GM21786 (cell line): ENCODE measurements at regions not wholly inside any gene's neighbourhood (a gene's known extent, or its start where the extent isn't known, plus 50 kb on each side); places are given as distances from the start of the nearest gene placed in this dataset.
"Not testable (repeated sequence)": the region's sequence is repeated elsewhere in the genome, so short reads cannot be mapped to it uniquely, and the experiment has no call there.

Source experiments
- ATAC-seq: cut with Tn5 transposase; IDR thresholded peaks from one replicate; pipeline ENCODE4 v1.9.1; 2021; ENCODE audit not compliant: unreplicated experiment

DNA sequence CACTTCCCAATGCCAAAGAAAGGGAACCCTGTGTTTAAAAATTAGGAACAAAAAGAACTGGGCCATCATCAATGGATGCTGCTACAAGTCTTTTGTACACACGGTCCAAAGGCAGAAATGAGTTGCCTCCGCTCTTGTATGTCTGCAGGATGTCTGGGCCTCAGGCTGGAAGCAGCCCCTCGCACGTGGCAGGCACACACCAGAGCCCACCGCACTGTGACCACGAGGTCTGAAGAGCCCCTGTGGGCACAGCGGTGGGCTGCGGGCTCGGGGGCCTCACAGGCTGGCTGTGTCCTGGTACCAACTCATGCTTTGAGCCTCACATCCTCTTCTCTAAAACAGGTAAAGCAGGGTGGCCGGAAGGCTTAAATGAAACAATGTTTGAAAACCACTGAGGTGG is 309.3 kb downstream of the C16orf95 start:
- ATAC-seq = no peak

DNA sequence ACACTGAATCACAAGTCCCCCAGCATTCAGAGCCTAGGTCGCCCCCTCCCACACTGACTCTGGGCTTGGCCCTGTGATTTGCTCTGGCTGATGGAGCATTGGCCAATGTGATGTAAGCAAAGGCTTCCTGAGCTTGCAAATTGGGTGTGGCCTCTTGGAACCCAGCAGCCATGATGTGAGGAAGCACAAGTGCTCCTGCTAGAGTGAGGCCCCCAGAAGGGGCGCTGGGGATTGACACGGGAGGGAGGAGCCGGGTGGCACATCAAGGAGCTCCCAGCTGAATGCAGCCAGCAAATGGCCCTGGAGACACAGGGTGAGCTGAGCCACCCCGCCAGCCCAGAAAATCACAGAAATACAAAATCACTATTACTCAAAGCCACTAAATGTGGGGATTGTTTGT is 308.5 kb downstream of the C16orf95 start:
- no peak for ATAC-seq

DNA sequence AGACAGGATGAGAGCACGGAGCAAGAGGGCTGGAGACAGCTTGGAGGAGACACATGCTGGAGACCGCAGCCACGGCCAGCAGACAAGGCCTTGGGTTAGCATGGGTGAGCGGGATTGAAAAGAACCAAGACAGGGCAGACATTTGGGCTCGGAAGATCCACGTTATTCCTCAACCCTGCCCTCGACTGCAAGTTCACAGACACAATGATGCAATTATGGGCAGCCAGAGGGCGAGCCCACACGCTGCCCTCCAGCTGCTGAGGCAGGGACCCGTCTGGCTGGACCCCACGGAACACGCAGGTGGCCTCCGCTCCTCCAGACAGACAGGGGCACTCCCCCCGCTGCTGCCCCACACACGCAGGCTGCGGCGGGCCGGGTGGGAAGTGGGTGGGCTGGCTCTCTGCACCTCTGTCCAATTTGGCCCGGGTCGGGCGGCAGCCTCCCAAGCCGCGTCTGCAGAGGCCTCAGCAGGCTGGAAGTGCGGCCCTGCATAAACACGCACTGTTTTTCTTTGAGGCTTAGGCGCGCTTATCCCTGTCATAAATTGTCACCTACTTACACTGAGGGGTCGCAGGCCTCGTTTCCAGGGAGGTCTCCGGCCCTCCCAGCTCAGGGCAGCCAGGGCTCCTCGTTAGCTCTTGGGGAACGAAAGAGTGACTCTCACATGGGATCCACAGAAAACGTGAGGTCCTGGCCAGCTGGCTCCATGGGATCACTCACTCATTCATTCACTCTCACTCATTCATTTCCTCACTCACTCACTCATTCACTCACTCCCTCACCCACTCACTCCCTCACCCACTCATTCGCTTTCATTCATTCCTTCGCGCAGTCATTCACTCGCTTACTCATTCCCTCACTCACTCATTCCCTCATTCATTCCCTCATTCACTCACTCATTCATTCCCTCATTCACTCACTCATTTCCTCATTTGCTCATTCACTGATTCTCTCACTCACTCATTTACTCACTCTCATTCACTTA is 303.9 kb downstream of the C16orf95 start:
- ATAC-seq = no peak

DNA sequence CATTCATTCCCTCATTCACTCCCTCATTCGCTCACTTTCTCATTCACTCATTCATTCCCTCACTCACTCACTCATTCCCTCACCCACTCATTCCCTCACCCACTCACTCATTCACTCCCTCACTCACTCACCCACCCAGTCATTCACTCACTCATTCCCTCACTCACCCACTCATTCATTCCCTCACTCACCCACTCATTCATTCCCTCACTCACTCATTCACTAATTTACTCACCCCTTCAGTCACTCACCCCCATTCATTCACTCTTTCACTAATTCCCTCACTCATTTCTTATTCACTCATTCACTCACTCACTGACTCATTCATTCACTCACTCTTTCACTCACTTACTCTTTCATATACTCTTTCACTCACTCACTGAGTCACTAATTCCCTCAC is 303.1 kb downstream of the C16orf95 start:
- no peak for ATAC-seq

DNA sequence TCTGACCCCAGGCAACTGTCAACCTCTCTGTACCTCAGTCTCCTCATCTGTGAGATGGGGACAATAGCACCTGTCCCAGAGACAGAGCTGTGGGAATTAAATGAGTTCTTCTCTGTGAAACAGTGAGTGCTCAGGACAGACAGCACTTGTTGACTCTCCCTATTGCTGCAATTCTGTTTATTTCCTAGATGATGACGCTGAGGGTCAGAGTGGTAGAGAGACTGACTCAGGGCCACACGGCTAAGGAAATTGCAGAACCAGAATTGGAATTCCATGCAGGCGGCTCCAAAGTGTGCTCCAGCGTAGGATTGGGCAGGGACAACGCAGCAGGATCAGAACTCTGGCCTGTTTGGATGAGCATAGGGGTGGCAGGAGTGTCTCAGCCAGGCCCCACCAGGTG is 302.2 kb downstream of the C16orf95 start:
- ATAC-seq = no peak

DNA sequence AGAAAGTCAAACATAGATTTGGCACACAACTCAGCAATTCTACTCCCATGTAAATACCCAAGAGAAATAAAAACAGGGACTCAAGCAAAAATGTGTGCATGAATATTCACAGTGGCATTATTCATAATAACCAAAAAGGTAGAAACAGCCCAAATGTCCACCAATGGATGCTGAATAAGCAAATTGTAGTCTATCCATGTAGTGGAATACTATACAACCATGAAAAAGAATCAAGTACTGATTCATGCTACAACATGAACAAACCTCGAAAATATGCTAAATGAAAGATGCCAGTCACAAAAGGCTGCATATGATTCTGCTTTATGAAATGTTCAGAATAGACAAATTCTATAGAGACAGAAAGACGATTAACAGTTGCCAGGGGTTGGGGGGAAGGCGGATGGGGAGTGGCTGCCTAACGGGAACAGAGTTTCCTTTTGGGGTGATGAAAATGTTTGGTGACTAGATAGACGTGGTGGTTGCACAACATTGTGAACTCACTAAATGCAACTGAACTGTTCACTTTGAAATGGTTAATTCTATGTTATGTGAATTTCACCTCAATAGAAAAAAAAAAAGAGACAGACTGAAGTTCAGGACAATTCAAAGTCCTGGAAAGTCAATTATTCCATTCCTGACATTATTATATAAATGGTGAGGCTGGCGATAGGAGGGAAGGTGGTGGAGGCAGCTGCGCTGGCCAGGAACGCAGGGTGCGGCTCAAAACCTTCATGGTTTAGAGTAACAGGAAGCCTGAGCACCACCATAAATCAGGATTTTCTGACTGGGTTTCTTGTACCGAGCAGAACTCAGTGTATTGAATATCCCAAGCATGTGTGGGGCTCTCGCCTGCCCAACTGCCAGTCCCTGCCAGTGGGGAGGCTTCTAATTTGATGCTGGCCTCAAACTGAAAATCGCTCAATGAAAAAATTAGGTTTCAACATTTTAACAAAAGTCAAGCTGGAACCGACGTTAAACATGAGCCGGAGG is 300.9 kb downstream of the C16orf95 start:
- no peak for ATAC-seq

DNA sequence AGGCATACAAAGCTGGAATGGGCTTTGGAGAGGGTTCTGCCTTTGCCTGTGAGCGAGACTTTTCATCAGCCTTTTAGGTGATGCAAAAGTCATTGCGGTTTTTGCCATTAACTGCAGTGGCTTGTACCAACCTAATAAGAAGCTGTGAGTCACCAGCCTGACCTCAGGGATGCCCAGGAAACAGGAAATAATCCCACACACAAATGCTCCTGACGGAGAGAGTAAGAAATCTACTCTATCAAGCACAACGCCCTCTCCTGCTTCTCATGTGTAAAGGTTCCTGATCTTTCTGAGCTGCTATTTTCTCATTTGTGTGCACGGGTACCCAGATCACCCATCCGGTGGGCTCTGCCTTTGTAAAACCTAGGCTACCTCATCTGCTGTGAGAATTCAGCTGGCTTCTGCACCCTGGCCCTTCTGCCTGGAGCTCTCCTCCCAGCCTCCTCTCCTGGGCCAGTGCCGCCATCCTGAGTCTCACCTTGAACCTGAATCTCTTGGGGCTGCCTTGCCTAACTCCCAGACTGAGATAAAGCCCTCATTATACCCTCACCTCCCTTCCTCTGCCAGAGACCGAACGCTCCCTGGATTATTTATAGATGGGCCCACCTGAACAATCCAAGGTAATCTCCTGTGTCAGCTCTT is 299.7 kb downstream of the C16orf95 start:
- no peak for ATAC-seq

DNA sequence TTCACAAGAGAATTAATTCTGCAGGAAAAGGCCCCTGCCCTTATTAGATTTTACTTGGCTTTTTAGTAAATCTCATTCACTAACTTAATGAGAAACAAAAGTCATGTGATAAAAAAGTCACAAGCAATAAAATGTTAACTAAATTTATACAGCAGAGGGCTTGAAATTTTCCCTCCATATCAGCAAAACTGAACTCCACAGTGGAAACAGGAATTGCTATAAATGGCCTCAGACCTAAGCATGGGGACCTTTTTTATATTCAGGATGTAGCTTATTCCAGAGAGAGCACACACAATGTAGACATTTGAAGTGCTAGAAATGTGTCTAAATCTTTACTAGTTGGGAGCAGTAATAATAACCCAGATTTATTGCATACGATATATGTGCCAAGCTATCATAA is 291.5 kb downstream of the C16orf95 start:
- ATAC-seq = no peak

DNA sequence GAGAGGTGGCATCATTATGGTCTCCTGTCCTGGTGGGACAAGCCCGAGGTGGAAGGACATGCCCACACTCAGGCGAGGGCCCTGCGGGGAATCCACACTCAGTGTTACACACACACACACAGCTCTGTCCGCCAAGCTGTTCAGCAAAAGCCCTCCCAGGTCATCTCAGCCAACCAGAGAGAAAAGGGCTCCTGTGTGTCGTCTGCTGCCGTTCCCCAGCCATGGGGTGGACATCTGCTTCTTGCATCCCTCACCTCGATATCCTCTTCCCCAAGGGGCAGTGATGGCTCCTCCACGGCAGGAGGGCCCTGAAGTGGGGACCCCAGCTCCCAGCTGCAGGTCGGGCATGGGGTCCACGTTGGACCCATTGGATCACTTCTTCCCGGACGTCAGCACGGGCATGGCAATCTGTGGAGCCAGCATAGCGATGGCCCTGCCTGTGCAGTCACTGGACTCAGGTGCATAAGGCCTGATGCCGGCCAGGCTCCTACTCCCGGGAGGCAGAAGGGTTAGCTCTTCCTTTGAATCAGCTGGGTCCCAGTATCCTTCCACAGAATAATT is 290.1 kb downstream of the C16orf95 start:
- no peak for ATAC-seq

DNA sequence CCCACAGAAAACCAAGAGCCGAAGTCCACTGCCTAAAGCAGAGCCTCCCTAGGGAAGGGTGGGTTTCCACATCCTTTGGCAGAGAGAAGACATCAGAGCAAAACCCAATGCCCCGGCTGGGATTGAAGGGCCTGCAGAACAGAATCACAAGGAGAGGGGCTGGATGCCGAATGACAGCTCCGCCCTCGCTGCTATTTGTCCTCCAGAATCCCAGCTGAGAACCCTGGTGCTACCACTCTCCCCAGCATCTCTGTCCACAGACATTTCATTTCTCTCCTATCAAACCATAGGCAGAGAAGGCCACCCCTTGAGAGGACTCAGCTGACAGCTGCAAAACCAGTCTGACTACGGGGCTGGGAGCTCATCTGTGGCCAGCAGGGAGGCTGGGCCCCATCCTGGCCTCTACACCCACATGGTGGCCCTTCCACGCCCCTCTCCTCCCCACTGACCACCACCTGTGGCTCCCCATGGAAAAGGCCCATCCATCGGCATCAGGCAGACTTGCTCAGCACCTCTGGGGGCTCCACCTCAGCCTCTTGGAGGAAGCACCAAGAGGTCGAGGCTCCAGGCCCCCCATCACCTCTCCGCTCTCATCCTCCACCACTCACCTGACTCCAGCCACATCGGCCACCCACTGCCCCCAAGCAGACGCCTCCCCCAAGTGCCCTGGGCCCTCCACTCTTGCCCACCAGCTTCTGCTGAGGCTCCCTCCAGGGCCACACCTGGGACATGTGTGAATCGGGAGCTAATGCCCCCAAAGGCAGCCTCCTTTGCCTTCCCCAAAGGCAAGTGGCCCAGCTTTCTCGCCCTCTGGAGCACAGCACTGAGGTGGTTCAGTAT is 288.5 kb downstream of the C16orf95 start:
- ATAC-seq = no peak

DNA sequence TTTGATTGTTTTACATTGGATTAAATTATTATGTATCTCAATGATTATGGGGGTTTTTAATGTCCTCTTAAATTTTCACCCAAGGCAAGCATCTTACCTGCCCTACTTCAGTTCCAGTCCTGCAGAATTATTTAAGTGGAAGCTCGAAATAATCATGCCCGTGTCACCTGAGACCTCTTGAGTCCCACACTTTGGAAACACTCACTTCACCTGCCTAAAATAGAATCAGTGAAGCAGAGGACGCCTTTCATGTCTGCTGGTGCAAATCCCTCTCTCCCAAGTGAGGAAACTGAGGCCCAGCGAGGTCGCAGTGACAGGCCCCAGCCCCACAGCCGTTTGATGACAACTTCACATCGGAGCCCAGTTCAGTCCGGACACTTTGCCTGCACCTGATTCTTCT is 284.6 kb downstream of the C16orf95 start:
- no peak for ATAC-seq

DNA sequence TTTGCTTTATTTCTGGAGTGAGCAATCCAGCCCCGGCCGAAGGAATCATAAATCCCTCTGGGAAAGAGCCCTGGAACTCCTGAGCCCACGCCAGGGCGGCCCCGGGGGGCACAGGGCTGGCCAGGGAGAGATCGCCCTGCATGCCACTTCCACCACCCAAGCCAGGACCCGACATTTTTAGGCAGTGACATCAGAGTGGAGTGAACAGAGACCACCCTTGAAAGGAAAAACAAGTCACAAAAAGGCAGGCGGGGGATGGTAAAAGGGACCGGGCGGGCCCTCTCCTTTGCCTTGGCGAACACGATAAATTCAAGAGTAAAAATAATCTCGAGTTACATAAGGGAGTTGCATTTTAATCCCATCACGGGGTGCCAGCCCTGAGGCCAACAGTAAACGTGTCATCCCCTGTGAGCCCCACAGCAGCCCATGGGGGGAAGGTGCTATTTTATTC is 284.1 kb downstream of the C16orf95 start:
- ATAC-seq = no peak

DNA sequence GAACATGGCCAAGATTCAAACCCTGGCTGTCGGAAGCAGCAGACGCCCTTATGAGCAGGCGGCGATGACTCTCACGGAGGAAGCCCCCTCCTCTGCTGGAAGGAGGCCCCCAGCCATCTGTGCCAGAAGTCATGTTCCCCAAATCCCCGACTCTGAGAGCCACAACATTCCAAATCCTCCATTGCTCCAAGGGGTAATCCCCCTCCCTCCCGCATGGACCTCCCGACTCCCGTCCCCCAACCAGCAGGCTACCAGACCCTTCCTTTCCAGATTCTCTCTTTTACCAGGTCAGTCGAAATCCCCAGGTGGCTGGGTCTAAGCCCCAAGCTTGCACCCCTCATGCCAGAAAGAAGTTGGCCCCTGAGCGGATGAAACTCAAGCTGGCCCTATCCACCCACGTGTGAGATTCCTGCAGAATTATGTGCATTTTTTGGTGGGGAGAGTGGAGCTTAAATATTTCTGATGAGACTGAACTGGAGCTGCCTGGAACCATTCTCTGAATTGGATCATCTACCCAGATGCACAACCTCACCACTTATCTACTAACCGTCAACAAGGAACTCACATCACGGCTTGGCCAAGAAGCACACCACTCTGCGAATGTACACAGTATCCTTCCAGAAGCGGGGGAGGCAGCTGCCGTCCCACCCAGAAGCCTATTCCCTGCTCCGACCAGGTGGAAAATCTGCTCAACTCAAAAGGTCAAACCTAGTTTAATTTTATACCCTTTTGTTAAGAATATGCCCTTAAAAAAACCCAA is 283.5 kb downstream of the C16orf95 start:
- ATAC-seq = no peak

DNA sequence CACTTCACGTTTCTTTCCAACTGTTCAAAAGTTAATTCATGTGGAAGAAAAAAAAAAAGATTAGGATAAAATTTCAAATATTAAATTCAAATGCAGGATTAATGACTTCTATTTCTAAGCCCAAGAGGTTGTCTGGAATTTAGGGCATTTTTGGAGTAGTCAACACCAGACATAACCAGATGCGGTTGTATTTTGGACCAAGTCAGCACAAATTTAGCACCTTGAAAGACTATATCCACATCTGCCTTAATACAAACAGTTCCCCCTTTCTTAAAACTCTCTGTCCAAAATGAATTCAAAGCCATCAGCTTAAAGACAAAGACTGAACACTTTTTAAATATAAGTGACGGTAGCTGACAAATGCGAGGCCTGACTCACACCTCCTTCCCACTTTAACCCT is 282.9 kb downstream of the C16orf95 start:
- no peak for ATAC-seq

DNA sequence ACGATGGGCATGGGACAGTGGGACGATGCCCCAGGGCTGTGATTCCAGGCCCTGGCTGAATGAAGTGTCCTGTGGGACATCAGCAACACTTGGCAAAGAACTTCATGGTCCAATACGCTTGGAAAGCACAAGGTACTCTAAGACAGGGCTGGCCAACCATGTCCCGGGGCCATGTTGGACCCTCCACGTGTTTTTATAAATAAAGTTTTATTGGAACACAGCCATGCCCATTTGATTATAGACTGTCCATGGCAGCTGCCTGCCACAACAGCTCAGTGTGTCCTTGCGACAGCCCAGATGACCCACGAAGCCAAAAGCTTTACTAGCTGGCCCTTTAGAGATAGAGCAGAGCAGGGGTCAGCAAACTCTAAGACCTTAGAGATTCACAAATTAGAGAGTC is 282.1 kb downstream of the C16orf95 start:
- no peak for ATAC-seq

DNA sequence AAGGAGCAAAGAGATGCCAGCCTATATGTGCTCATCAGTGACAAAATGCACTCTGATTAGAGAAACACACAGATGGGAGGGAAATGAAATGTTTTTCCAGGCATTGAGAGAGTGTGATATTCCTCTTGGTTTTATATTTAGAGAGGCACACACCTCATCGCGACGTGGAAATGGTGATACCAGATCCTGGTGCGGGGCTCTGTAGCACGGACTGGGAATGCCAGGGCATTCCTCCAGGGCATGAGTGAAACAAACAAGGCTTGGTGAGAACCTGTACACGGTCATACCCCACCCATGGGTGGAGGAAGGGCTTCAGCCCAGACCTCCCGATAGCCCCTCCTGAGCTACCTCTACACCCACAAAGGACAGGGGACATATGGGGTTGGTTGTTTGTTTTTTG is 280.2 kb downstream of the C16orf95 start:
- no peak for ATAC-seq

DNA sequence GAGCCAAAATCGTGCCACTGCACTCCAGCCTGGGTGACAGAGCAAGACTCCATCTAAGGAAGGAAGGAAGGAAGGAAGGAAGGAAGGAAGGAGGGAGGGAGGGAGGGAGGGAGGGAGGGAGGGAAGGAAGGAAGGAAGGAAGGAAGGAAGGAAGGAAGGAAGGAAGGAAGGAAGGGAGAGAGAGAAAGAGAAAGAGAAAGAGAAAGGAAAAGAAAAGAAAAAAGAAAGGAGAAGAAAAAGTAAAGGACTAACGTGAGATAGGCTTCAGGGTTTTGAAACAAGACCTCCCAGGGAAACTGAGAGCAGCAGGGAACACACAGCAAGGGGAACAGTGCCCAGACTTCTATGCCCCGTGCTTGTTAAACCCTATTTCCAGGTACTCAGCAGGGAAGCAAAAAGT is 278.7 kb downstream of the C16orf95 start:
- ATAC-seq = not testable (repeated sequence)

DNA sequence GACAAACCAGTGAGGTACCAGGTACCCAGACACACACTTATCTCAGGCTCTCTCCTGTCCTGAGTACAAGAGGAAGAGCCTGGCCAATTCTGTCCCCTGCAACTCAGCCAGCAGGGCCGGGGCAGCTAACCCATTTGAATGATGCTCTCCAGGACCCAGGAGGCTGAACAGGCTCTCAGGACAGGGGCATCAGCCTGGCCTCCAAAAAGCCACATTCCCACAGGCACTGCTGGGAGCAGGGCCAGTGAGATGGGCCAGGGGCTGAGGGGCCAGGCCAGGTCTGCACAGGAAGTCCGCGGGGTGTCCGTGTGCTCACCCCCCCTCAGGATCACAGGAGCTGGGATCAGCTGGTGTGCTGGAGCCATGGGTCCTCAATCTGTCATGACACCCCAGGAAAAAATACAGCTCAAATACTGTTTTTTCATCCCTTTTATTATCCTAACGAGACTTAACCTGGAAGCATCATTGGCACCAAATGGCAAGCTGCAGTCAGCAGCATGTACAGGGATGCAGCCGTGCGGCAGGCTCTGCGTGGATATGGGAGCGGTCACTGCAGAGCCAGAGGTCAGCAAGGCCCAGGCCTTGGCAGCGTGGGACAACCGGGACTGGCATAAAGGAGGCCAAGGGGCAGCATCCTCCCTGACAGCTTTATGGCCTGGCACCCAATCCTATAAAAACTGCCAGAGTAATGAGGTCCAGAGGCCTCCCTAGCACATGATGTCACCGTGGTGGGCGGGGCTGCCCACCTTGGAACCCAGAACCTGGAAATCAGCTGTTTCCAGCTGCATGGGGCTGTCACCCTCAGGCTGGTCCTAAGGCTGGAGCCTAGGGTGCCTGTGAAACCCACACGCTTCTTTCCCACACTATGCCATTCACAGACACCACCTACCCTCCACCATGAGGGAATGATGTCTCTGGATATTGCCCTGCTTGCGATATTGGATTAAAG is 276.7 kb downstream of the C16orf95 start:
- ATAC-seq = no peak
